Stimulated activated naive CD8-positive, alpha-beta T cell treated with anti-CD3 and anti-CD28 coated beads, Interleukin-15, Interleukin-2, amounts not matched to agents 100 ng/mL and 50 ng/mL, for 24 hours (primary cell): ENCODE measurements at regions not wholly inside any gene's neighbourhood (a gene's known extent, or its start where the extent isn't known, plus 50 kb on each side); places are given as distances from the start of the nearest gene placed in this dataset.

Experiments used
- H3K27ac Mint-ChIP-seq: one replicate; pipeline ENCODE4 v1.8.0; 2021; ENCODE audit warnings: mild to moderate bottlenecking, mixed read lengths
- H3K27me3 Mint-ChIP-seq: one replicate; pipeline ENCODE4 v1.8.0; 2021; ENCODE audit warnings: mixed read lengths
- H3K36me3 Mint-ChIP-seq: one replicate; pipeline ENCODE4 v1.8.0; 2021; ENCODE audit warnings: low read depth, mixed read lengths
- H3K4me1 Mint-ChIP-seq: one replicate; pipeline ENCODE4 v1.8.0; 2021; ENCODE audit warnings: low read depth, mixed read lengths
- H3K4me3 Mint-ChIP-seq: one replicate; pipeline ENCODE4 v1.8.0; 2021; ENCODE audit warnings: mild to moderate bottlenecking, mixed read lengths
- H3K9me3 Mint-ChIP-seq: one replicate; pipeline ENCODE4 v1.8.0; 2021; ENCODE audit warnings: mixed read lengths

- H3K27ac Mint-ChIP-seq = no peak overlapping the region
- H3K36me3 Mint-ChIP-seq = no peaks in the 10 kb centered on the region
- H3K9me3 Mint-ChIP-seq = no peaks in the 10 kb centered on the region
- peaks cover 3% of the 10 kb centered on the region for H3K27me3 Mint-ChIP-seq
- H3K4me3 Mint-ChIP-seq = no peak overlapping the region
- no peaks in the 10 kb centered on the region for H3K4me1 Mint-ChIP-seq
These were observed 162.1 kb upstream of the KIT start for GRCh38 chr4:54495641-54496040.

GRCh38 chr4:54496412-54496811 lies 161.3 kb upstream of the KIT start:
- no peaks in the 10 kb centered on the region for H3K36me3 Mint-ChIP-seq
- H3K27ac Mint-ChIP-seq = no peak overlapping the region
- peaks cover 3% of the 10 kb centered on the region for H3K27me3 Mint-ChIP-seq
- no peaks in the 10 kb centered on the region for H3K4me1 Mint-ChIP-seq
- no peaks in the 10 kb centered on the region for H3K9me3 Mint-ChIP-seq
- H3K4me3 Mint-ChIP-seq = no peak overlapping the region

- no peak overlapping the region for H3K4me3 Mint-ChIP-seq
- no peaks in the 10 kb centered on the region for H3K4me1 Mint-ChIP-seq
- no peaks in the 10 kb centered on the region for H3K36me3 Mint-ChIP-seq
- H3K9me3 Mint-ChIP-seq = no peaks in the 10 kb centered on the region
- H3K27me3 Mint-ChIP-seq = peaks cover 3% of the 10 kb centered on the region
- H3K27ac Mint-ChIP-seq = no peak overlapping the region
These were observed 159.8 kb upstream of the KIT start for GRCh38 chr4:54497947-54498346.

GRCh38 chr4:54498661-54499111 lies 159.1 kb upstream of the KIT start:
- H3K4me3 Mint-ChIP-seq = no peak overlapping the region
- no peaks in the 10 kb centered on the region for H3K36me3 Mint-ChIP-seq
- H3K4me1 Mint-ChIP-seq = no peaks in the 10 kb centered on the region
- H3K9me3 Mint-ChIP-seq = no peaks in the 10 kb centered on the region
- peaks cover 3% of the 10 kb centered on the region for H3K27me3 Mint-ChIP-seq
- no peak overlapping the region for H3K27ac Mint-ChIP-seq

GRCh38 chr4:54499308-54500074 lies 158.3 kb upstream of the KIT start:
- no peaks in the 10 kb centered on the region for H3K4me1 Mint-ChIP-seq
- peaks cover 3% of the 10 kb centered on the region for H3K27me3 Mint-ChIP-seq
- H3K27ac Mint-ChIP-seq = no peak overlapping the region
- no peaks in the 10 kb centered on the region for H3K36me3 Mint-ChIP-seq
- no peaks in the 10 kb centered on the region for H3K9me3 Mint-ChIP-seq
- H3K4me3 Mint-ChIP-seq = no peak overlapping the region

GRCh38 chr4:54505362-54505761 lies 152.4 kb upstream of the KIT start:
- no peaks in the 10 kb centered on the region for H3K4me1 Mint-ChIP-seq
- no peaks in the 10 kb centered on the region for H3K36me3 Mint-ChIP-seq
- no peak overlapping the region for H3K4me3 Mint-ChIP-seq
- no peaks in the 10 kb centered on the region for H3K27me3 Mint-ChIP-seq
- H3K27ac Mint-ChIP-seq = no peak overlapping the region
- no peaks in the 10 kb centered on the region for H3K9me3 Mint-ChIP-seq

- H3K4me1 Mint-ChIP-seq = no peaks in the 10 kb centered on the region
- H3K27ac Mint-ChIP-seq = no peak overlapping the region
- H3K36me3 Mint-ChIP-seq = no peaks in the 10 kb centered on the region
- H3K4me3 Mint-ChIP-seq = no peak overlapping the region
- H3K27me3 Mint-ChIP-seq = no peaks in the 10 kb centered on the region
- no peaks in the 10 kb centered on the region for H3K9me3 Mint-ChIP-seq
These were observed 151.8 kb upstream of the KIT start for GRCh38 chr4:54505996-54506395.

- H3K9me3 Mint-ChIP-seq = no peaks in the 10 kb centered on the region
- H3K4me1 Mint-ChIP-seq = no peaks in the 10 kb centered on the region
- no peak overlapping the region for H3K27ac Mint-ChIP-seq
- no peak overlapping the region for H3K4me3 Mint-ChIP-seq
- H3K36me3 Mint-ChIP-seq = no peaks in the 10 kb centered on the region
- no peaks in the 10 kb centered on the region for H3K27me3 Mint-ChIP-seq
These were observed 148.7 kb upstream of the KIT start for GRCh38 chr4:54509057-54509456.

- H3K27me3 Mint-ChIP-seq = no peaks in the 10 kb centered on the region
- H3K27ac Mint-ChIP-seq = no peak overlapping the region
- no peak overlapping the region for H3K4me3 Mint-ChIP-seq
- H3K36me3 Mint-ChIP-seq = no peaks in the 10 kb centered on the region
- no peaks in the 10 kb centered on the region for H3K4me1 Mint-ChIP-seq
- H3K9me3 Mint-ChIP-seq = no peaks in the 10 kb centered on the region
These were observed 144.6 kb upstream of the KIT start for GRCh38 chr4:54513204-54513603.

- H3K4me1 Mint-ChIP-seq = no peaks in the 10 kb centered on the region
- H3K4me3 Mint-ChIP-seq = no peak overlapping the region
- no peaks in the 10 kb centered on the region for H3K9me3 Mint-ChIP-seq
- H3K36me3 Mint-ChIP-seq = no peaks in the 10 kb centered on the region
- H3K27ac Mint-ChIP-seq = no peak overlapping the region
- no peaks in the 10 kb centered on the region for H3K27me3 Mint-ChIP-seq
These were observed 144.0 kb upstream of the KIT start for GRCh38 chr4:54513741-54514140.

GRCh38 chr4:54516556-54517215 lies 141.1 kb upstream of the KIT start:
- Mint-ChIP-seq H3K27me3 (no peaks in the 10 kb centered on the region), H3K9me3 (no peaks in the 10 kb centered on the region), H3K27ac (no peak overlapping the region), H3K4me1 (no peaks in the 10 kb centered on the region), H3K36me3 (no peaks in the 10 kb centered on the region), H3K4me3 (no peak overlapping the region)

GRCh38 chr4:54517781-54518444 lies 139.8 kb upstream of the KIT start:
- Mint-ChIP-seq H3K9me3 (no peaks in the 10 kb centered on the region), H3K4me1 (no peaks in the 10 kb centered on the region), H3K27ac (no peak overlapping the region), H3K27me3 (no peaks in the 10 kb centered on the region), H3K36me3 (no peaks in the 10 kb centered on the region), H3K4me3 (no peak overlapping the region)

- Mint-ChIP-seq H3K4me3 (no peak overlapping the region), H3K9me3 (no peaks in the 10 kb centered on the region), H3K27ac (no peak overlapping the region), H3K36me3 (no peaks in the 10 kb centered on the region), H3K27me3 (peaks cover 3% of the 10 kb centered on the region), H3K4me1 (no peaks in the 10 kb centered on the region)
These were observed 132.2 kb upstream of the KIT start for GRCh38 chr4:54525602-54526001.

- H3K36me3 Mint-ChIP-seq = no peaks in the 10 kb centered on the region
- H3K9me3 Mint-ChIP-seq = no peaks in the 10 kb centered on the region
- H3K27me3 Mint-ChIP-seq = peaks cover 3% of the 10 kb centered on the region
- no peak overlapping the region for H3K27ac Mint-ChIP-seq
- no peak overlapping the region for H3K4me3 Mint-ChIP-seq
- no peaks in the 10 kb centered on the region for H3K4me1 Mint-ChIP-seq
These were observed 131.2 kb upstream of the KIT start for GRCh38 chr4:54526560-54526959.

- no peaks in the 10 kb centered on the region for H3K9me3 Mint-ChIP-seq
- H3K27me3 Mint-ChIP-seq = peaks cover 3% of the 10 kb centered on the region
- H3K36me3 Mint-ChIP-seq = no peaks in the 10 kb centered on the region
- H3K27ac Mint-ChIP-seq = no peak overlapping the region
- H3K4me1 Mint-ChIP-seq = no peaks in the 10 kb centered on the region
- no peak overlapping the region for H3K4me3 Mint-ChIP-seq
These were observed 130.2 kb upstream of the KIT start for GRCh38 chr4:54527532-54527931.
